ENCODE measurements at regions not wholly inside any gene's neighbourhood (a gene's known extent, or its start where the extent isn't known, plus 50 kb on each side); places are given as distances from the start of the nearest gene placed in this dataset.

GRCh38 chr2:42843611-42844010 lies 51.2 kb upstream of the HAAO start:
- TF ChIP-seq CTCF (conservative IDR thresholded peaks at IDR 0.05; ENCODE audit: low read depth), result no peak
- H3K27ac ChIP-seq, result no peak overlapping the region
- ChIA-PET CTCF (interaction anchor here (0.6 kb wide), 1 partner anchor 181 kb away, joined by 3 read pairs; no protein-coding TSS in a partner anchor), POLR2A (ENCODE audit: low non-redundant PET) (no interaction called here)
- no peak for DNase-seq (ENCODE audit: low spot score)

- no peak for TF ChIP-seq CTCF (conservative IDR thresholded peaks at IDR 0.05; ENCODE audit: low read depth)
- no peak for DNase-seq (ENCODE audit: low spot score)
- POLR2A ChIA-PET (ENCODE audit: low non-redundant PET), result no interaction called here
- CTCF ChIA-PET, result interaction anchor here (0.6 kb wide), 1 partner anchor 181 kb away, joined by 3 read pairs; no protein-coding TSS in a partner anchor
- no peak overlapping the region for H3K27ac ChIP-seq
Observed at GRCh38 chr2:42843131-42843530, 50.7 kb upstream of the HAAO start.

GRCh38 chr2:42842466-42842865 lies 50.1 kb upstream of the HAAO start:
- CTCF ChIA-PET, result no interaction called here
- TF ChIP-seq CTCF (conservative IDR thresholded peaks at IDR 0.05; ENCODE audit: low read depth), result no peak
- no peak for DNase-seq (ENCODE audit: low spot score)
- POLR2A ChIA-PET (ENCODE audit: low non-redundant PET), result no interaction called here
- H3K27ac ChIP-seq, result no peak overlapping the region

All from RWPE1 (cell line).